ENCODE measurements at regions not wholly inside any gene's neighbourhood (a gene's known extent, or its start where the extent isn't known, plus 50 kb on each side); places are given as distances from the start of the nearest gene placed in this dataset.

DNA sequence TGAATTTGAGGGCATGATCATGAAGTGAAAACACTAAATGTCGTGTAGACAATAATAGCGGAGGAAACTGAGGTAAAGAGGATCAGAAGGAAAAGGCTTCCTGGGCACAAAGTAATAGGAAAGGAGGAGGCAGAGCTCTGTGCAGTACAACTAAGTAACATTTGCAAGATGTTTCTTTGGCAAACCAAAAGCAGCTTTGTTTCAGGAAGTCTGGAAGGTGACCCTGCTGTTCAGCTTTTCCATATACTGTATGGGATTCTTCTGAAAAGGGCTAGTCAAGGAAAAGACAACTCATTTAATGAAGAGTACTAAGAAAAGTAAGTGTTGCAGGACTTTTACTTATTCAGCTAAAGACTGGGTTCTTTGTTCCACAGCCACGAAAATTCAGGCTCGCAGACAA is 463.1 kb downstream of the PCDH7 start:
- H2AK5ac ChIP-seq (ENCODE audit: insufficient read length, low read length), result no peak overlapping the region
- no peak overlapping the region for H4K8ac ChIP-seq (replicated peaks; ENCODE audit: insufficient read length, low read depth, low read length)
- H3T11ph ChIP-seq (ENCODE audit: low read length), result no peak overlapping the region
- no peak overlapping the region for H2AFZ ChIP-seq (ENCODE audit: low read length)
- Mint-ChIP-seq H3K27me3 (ENCODE audit: low read depth) (no peaks in the 10 kb centered on the region), H3K27ac (no peak overlapping the region), H3K9me3 (peaks cover 18 to 33% of the 10 kb centered on the region in 2 experiments), H3K4me1 (no peaks in the 10 kb centered on the region), H3K4me3 (no peak overlapping the region), H3K36me3 (ENCODE audit: insufficient read depth in 1 of 3, low read depth in 3 of 3) (peaks cover 12 to 35% (median 12%) of the 10 kb centered on the region in 3 experiments)
- no peaks in the 10 kb centered on the region for H3K23me2 ChIP-seq (ENCODE audit: insufficient read length, low read depth, low read length, poor library complexity, severe bottlenecking)
- no peaks in the 10 kb centered on the region for H3K79me2 ChIP-seq (ENCODE audit: insufficient read depth, low read length)
- H3K56ac ChIP-seq (ENCODE audit: insufficient read length, low read depth, low read length), result no peak overlapping the region
- no peaks in the 10 kb centered on the region for H3K27me3 ChIP-seq (ENCODE audit: insufficient read depth, low read length)
- TF ChIP-seq, protein P1, sequence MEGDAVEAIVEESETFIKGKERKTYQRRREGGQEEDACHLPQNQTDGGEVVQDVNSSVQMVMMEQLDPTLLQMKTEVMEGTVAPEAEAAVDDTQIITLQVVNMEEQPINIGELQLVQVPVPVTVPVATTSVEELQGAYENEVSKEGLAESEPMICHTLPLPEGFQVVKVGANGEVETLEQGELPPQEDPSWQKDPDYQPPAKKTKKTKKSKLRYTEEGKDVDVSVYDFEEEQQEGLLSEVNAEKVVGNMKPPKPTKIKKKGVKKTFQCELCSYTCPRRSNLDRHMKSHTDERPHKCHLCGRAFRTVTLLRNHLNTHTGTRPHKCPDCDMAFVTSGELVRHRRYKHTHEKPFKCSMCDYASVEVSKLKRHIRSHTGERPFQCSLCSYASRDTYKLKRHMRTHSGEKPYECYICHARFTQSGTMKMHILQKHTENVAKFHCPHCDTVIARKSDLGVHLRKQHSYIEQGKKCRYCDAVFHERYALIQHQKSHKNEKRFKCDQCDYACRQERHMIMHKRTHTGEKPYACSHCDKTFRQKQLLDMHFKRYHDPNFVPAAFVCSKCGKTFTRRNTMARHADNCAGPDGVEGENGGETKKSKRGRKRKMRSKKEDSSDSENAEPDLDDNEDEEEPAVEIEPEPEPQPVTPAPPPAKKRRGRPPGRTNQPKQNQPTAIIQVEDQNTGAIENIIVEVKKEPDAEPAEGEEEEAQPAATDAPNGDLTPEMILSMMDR (conservative IDR thresholded peaks at IDR 0.05), result no peak
- no peak overlapping the region for H3K4ac ChIP-seq (ENCODE audit: low read depth, low read length)
- no peak overlapping the region for H3K9ac ChIP-seq (ENCODE audit: extremely low read depth, insufficient read length, low read length)
- H3K4me1 ChIP-seq (ENCODE audit: insufficient read depth, low read length), result no peaks in the 10 kb centered on the region
- no peak overlapping the region for H3K27ac ChIP-seq (ENCODE audit: insufficient read length, low read depth, low read length)
- no peak overlapping the region for H2BK20ac ChIP-seq (ENCODE audit: low read depth, low read length, poor library complexity, severe bottlenecking)
- H4K20me1 ChIP-seq (ENCODE audit: control insufficient read depth, insufficient read depth, insufficient read length), result no peaks in the 10 kb centered on the region
- no peak overlapping the region for H2BK5ac ChIP-seq (ENCODE audit: insufficient read length, low read length)
- no CpG with 5 or more reads among the region's 4 CpGs for WGBS (ENCODE audit: extremely low coverage, insufficient read length, low lambda C conversion rate)
- H4K5ac ChIP-seq (ENCODE audit: insufficient read length, low read depth, low read length), result no peak overlapping the region
- no peak overlapping the region for H2BK12ac ChIP-seq (ENCODE audit: insufficient read length, low read depth, low read length)
- H3K18ac ChIP-seq (ENCODE audit: insufficient read length, low read depth, low read length), result no peak overlapping the region
- no peak overlapping the region for H2BK120ac ChIP-seq (ENCODE audit: low read depth, low read length, poor library complexity, severe bottlenecking)
- H3K14ac ChIP-seq (ENCODE audit: insufficient read depth, low read length), result no peak overlapping the region
- no peak overlapping the region for H2BK15ac ChIP-seq (ENCODE audit: low read depth, low read length)
- H3K79me1 ChIP-seq (ENCODE audit: insufficient read depth, low read depth, low read length, poor library complexity, severe bottlenecking), result no peaks in the 10 kb centered on the region
- no peak overlapping the region for H3K4me2 ChIP-seq (ENCODE audit: insufficient read depth, insufficient read length, low read length)
- H4K91ac ChIP-seq (ENCODE audit: insufficient read length, low read depth, low read length), result no peak overlapping the region
- no peak overlapping the region for H3K23ac ChIP-seq (ENCODE audit: insufficient read length, low read depth, low read length)
- DNase-seq, result no peak
- H3K9me3 ChIP-seq (ENCODE audit: control insufficient read depth, low read depth, low read length), result no peaks in the 10 kb centered on the region

Measured in H9 (cell line).